ENCODE measurements at regions not wholly inside any gene's neighbourhood (a gene's known extent, or its start where the extent isn't known, plus 50 kb on each side); places are given as distances from the start of the nearest gene placed in this dataset.

- H3K79me2 ChIP-seq (ENCODE audit: low read length) = no peaks in the 10 kb centered on the region
- intact Hi-C loops (cut with micrococcal nuclease) = loop anchor here (1.0 to 10.0 kb wide), 4 partner anchors 143 to 969 kb away; no protein-coding TSS in a partner anchor
- peak overlapping the region; percentile 85 for H3K27ac ChIP-seq (ENCODE audit: low read length)
- H4K20me1 ChIP-seq (ENCODE audit: low read length) = no peaks in the 10 kb centered on the region
- no peaks in the 10 kb centered on the region for H3K9me3 ChIP-seq (ENCODE audit: low read length)
- H3K9ac ChIP-seq (ENCODE audit: low read length) = peak overlapping the region; percentile 34; the same call in 1 of the 2 replicates
- BruUV-seq (replicated peaks) = no TSS peak
- peak overlapping the region; percentile 48 for H3K4me2 ChIP-seq (ENCODE audit: low read length)
- peak; percentile 94 for ATAC-seq
- H3K9me2 ChIP-seq (replicated peaks; ENCODE audit: low read length) = no peaks in the 10 kb centered on the region
- 0 out of 2 replicates have a peak, but pooled peaks cover 2% of the 10 kb centered on the region for H3K36me3 ChIP-seq (ENCODE audit: low read depth, low read length)
- no peaks in the 10 kb centered on the region for H3K27me3 ChIP-seq (ENCODE audit: low read length)
- ChIA-PET POLR2A (ENCODE audit: unreplicated experiment) (no interaction called here), CTCF (interaction anchor here (0.6 kb wide), 1 partner anchor 302 kb away, joined by 3 read pairs; no protein-coding TSS in a partner anchor)
- no peaks in the 10 kb centered on the region for H3F3A ChIP-seq (ENCODE audit: low read length, unreplicated experiment)
- TF ChIP-seq, protein P1, sequence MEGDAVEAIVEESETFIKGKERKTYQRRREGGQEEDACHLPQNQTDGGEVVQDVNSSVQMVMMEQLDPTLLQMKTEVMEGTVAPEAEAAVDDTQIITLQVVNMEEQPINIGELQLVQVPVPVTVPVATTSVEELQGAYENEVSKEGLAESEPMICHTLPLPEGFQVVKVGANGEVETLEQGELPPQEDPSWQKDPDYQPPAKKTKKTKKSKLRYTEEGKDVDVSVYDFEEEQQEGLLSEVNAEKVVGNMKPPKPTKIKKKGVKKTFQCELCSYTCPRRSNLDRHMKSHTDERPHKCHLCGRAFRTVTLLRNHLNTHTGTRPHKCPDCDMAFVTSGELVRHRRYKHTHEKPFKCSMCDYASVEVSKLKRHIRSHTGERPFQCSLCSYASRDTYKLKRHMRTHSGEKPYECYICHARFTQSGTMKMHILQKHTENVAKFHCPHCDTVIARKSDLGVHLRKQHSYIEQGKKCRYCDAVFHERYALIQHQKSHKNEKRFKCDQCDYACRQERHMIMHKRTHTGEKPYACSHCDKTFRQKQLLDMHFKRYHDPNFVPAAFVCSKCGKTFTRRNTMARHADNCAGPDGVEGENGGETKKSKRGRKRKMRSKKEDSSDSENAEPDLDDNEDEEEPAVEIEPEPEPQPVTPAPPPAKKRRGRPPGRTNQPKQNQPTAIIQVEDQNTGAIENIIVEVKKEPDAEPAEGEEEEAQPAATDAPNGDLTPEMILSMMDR (conservative IDR thresholded peaks at IDR 0.05; ENCODE audit: low read depth, low read length) = no peak
- TF ChIP-seq EZH2phosphoT487 (IDR thresholded peaks at IDR 0.05; ENCODE audit: borderline replicate concordance, low read length) = no peak
- no peak for TF ChIP-seq EZH2 (IDR thresholded peaks at IDR 0.05; ENCODE audit: low read length, unreplicated experiment)
- H3K4me3 ChIP-seq (ENCODE audit: low read length) = peak overlapping the region; percentile 10; the same call in 1 of the 2 replicates
- peaks cover 20% of the 10 kb centered on the region for H3K4me1 ChIP-seq (ENCODE audit: insufficient read depth, low read length)
- no peak overlapping the region for H2AFZ ChIP-seq (ENCODE audit: low read length)
- peak; percentile 93 for DNase-seq
Measured at GRCh38 chr6:48757661-48758060, 646.7 kb upstream of the PTCHD4 start.

- ATAC-seq (no peak), DNase-seq (no peak)
- Histone ChIP-seq H3K27me3 (ENCODE audit: low read length) (no peaks in the 10 kb centered on the region), H3K9me3 (ENCODE audit: low read length) (no peaks in the 10 kb centered on the region), H3K27ac (ENCODE audit: low read length) (no peak overlapping the region), H3K9ac (ENCODE audit: low read length) (no peak overlapping the region), H2AFZ (ENCODE audit: low read length) (no peak overlapping the region), H3K9me2 (replicated peaks; ENCODE audit: low read length) (no peaks in the 10 kb centered on the region), H4K20me1 (ENCODE audit: low read length) (no peaks in the 10 kb centered on the region), H3K4me3 (ENCODE audit: low read length) (no peak overlapping the region), H3K4me1 (ENCODE audit: insufficient read depth, low read length) (peaks cover 20% of the 10 kb centered on the region), H3K79me2 (ENCODE audit: low read length) (no peaks in the 10 kb centered on the region), H3K4me2 (ENCODE audit: low read length) (no peak overlapping the region), H3K36me3 (ENCODE audit: low read depth, low read length) (0 out of 2 replicates have a peak, but pooled peaks cover 2% of the 10 kb centered on the region), H3F3A (ENCODE audit: low read length, unreplicated experiment) (no peaks in the 10 kb centered on the region)
- CTCF ChIA-PET = no interaction called here
- BruUV-seq (replicated peaks) = no TSS peak
- POLR2A ChIA-PET (ENCODE audit: unreplicated experiment) = no interaction called here
- intact Hi-C loops (cut with micrococcal nuclease) = loop anchor here (10.0 kb wide), 1 partner anchor 141 kb away; no protein-coding TSS in a partner anchor
- TF ChIP-seq EZH2phosphoT487 (IDR thresholded peaks at IDR 0.05; ENCODE audit: borderline replicate concordance, low read length) (no peak), EZH2 (IDR thresholded peaks at IDR 0.05; ENCODE audit: low read length, unreplicated experiment) (no peak)
- TF ChIP-seq, protein P1 (conservative IDR thresholded peaks at IDR 0.05; ENCODE audit: low read depth, low read length) = no peak
Measured at GRCh38 chr6:48755315-48755714, 644.3 kb upstream of the PTCHD4 start.

- ATAC-seq (no peak), DNase-seq (no peak)
- no TSS peak for BruUV-seq (replicated peaks)
- intact Hi-C loops (cut with micrococcal nuclease) = loop anchor here (10.0 kb wide), 1 partner anchor 140 kb away; no protein-coding TSS in a partner anchor
- Histone ChIP-seq H3K9me2 (replicated peaks; ENCODE audit: low read length) (no peaks in the 10 kb centered on the region), H3K27ac (ENCODE audit: low read length) (no peak overlapping the region), H3K9me3 (ENCODE audit: low read length) (no peaks in the 10 kb centered on the region), H3K36me3 (ENCODE audit: low read depth, low read length) (0 out of 2 replicates have a peak, but pooled peaks cover 2% of the 10 kb centered on the region), H3K4me1 (ENCODE audit: insufficient read depth, low read length) (peaks cover 20% of the 10 kb centered on the region), H4K20me1 (ENCODE audit: low read length) (no peaks in the 10 kb centered on the region), H2AFZ (ENCODE audit: low read length) (no peak overlapping the region), H3F3A (ENCODE audit: low read length, unreplicated experiment) (no peaks in the 10 kb centered on the region), H3K79me2 (ENCODE audit: low read length) (no peaks in the 10 kb centered on the region), H3K4me2 (ENCODE audit: low read length) (no peak overlapping the region), H3K9ac (ENCODE audit: low read length) (no peak overlapping the region), H3K4me3 (ENCODE audit: low read length) (no peak overlapping the region), H3K27me3 (ENCODE audit: low read length) (no peaks in the 10 kb centered on the region)
- POLR2A ChIA-PET (ENCODE audit: unreplicated experiment) = no interaction called here
- TF ChIP-seq EZH2phosphoT487 (IDR thresholded peaks at IDR 0.05; ENCODE audit: borderline replicate concordance, low read length) (no peak), EZH2 (IDR thresholded peaks at IDR 0.05; ENCODE audit: low read length, unreplicated experiment) (no peak)
- TF ChIP-seq, protein P1 (conservative IDR thresholded peaks at IDR 0.05; ENCODE audit: low read depth, low read length) = no peak
- CTCF ChIA-PET = no interaction called here
Measured at GRCh38 chr6:48754641-48755040, 643.6 kb upstream of the PTCHD4 start.

Measured in PC-3 (cell line).